SH-SY5Y (cell line): ENCODE measurements at regions not wholly inside any gene's neighbourhood (a gene's known extent, or its start where the extent isn't known, plus 50 kb on each side); places are given as distances from the start of the nearest gene placed in this dataset.

Experiments
- GATA2 ChIP-seq: IDR thresholded peaks from 2 replicates; pipeline ENCODE4 v1.6.1; 2011; ENCODE audit warnings: mild to moderate bottlenecking, low read depth, low read length
- GATA3 ChIP-seq: IDR thresholded peaks from 2 replicates; pipeline ENCODE4 v1.6.1; 2011; ENCODE audit warnings: low read depth, mild to moderate bottlenecking, low read length, moderate library complexity

- TF ChIP-seq GATA2 (no peak), GATA3 (no peak)
These were observed 153.1 kb upstream of the JUN start for GRCh38 chr1:58936973-58937372.
